Left lung (tissue), 4 donors: ENCODE measurements at regions not wholly inside any gene's neighbourhood (a gene's known extent, or its start where the extent isn't known, plus 50 kb on each side); places are given as distances from the start of the nearest gene placed in this dataset.

Source experiments
- ATAC-seq: fragments of 200-7000 bp; cut with Tn5 transposase; one replicate; pipeline ENCODE4 v1.9.1; 2020; ENCODE audit warnings: moderate library complexity
- DNase-seq, 4 donors: peaks; one replicate each; pipeline ENCODE4 v3.0.0-alpha.2; 2013 to 2020
- H3K27ac ChIP-seq, 2 donors: fragments of 200-600 bp; sonication (generic) in 1 of 2; one replicate each; pipeline versions ENCODE4 v1.5.0 to v1.8.0; 2020 to 2021
- H3K27me3 ChIP-seq, 2 donors: fragments of 200-600 bp; sonication (generic) in 1 of 2; one replicate each; pipeline versions ENCODE4 v1.5.0 to v1.8.0; 2020 to 2021
- H3K36me3 ChIP-seq, 2 donors: fragments of 200-600 bp; sonication (generic) in 1 of 2; one replicate each; pipeline versions ENCODE4 v1.5.0 to v1.8.0; 2020 to 2021
- H3K4me1 ChIP-seq, 2 donors: fragments of 200-600 bp; one replicate each; pipeline ENCODE4 v1.8.0; 2021
- H3K4me3 ChIP-seq, 2 donors: fragments of 200-600 bp; sonication (generic) in 1 of 2; one replicate each; pipeline versions ENCODE4 v1.5.0 to v1.8.0; 2020 to 2021; ENCODE audit warnings: mild to moderate bottlenecking in 1 of 2
- H3K9me3 ChIP-seq, 2 donors: fragments of 200-600 bp; sonication (generic) in 1 of 2; one replicate each; pipeline versions ENCODE4 v1.5.0 to v1.8.0; 2020 to 2021
- intact Hi-C, 2 donors: fragments of 100-400 bp; cut with DNase I; formaldehyde crosslinking; loops; one replicate each; pipeline versions ENCODE4 v1.11.2 to v1.14.2; 2022
- TF ChIP-seq, protein P1 (sequence below), 2 donors: fragments of 200-600 bp; sonication (generic) in 1 of 2; IDR thresholded peaks; one replicate each; pipeline versions ENCODE4 v1.5.0 to v1.8.0; 2021; ENCODE audit warnings: antibody characterized with exemption in 2 of 2
- donor health status: DM: no; HTN: yes; CAD: no.
- donor health status: DM: no; HTN: no; CAD: no.

DNA sequence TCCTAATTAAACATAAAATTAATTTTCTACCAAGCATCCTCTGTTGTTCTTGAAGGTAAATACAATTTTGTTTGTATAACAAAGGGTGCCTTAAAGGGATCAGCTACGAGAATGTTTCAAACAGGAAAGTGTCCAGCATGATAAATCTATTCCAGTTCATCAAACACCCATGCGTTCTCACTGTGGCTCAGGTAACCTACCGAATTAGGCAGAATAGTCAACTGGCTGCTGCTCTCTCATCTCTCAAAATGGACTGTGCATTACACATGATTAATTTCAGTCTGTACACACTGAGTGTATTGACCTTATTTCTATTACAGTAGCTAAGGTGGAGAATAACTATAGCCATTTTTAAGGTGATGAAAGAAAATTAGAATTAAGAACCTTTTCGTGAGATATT lies 127.5 kb upstream of the RMST start:
- TF ChIP-seq, protein P1, sequence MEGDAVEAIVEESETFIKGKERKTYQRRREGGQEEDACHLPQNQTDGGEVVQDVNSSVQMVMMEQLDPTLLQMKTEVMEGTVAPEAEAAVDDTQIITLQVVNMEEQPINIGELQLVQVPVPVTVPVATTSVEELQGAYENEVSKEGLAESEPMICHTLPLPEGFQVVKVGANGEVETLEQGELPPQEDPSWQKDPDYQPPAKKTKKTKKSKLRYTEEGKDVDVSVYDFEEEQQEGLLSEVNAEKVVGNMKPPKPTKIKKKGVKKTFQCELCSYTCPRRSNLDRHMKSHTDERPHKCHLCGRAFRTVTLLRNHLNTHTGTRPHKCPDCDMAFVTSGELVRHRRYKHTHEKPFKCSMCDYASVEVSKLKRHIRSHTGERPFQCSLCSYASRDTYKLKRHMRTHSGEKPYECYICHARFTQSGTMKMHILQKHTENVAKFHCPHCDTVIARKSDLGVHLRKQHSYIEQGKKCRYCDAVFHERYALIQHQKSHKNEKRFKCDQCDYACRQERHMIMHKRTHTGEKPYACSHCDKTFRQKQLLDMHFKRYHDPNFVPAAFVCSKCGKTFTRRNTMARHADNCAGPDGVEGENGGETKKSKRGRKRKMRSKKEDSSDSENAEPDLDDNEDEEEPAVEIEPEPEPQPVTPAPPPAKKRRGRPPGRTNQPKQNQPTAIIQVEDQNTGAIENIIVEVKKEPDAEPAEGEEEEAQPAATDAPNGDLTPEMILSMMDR (IDR thresholded peaks at IDR 0.05) = no peak
- Histone ChIP-seq H3K27me3 (no peaks in the 10 kb centered on the region), H3K27ac (no peak overlapping the region), H3K36me3 (no peaks in the 10 kb centered on the region), H3K4me1 (no peaks in the 10 kb centered on the region), H3K4me3 (no peak overlapping the region), H3K9me3 (no peaks in the 10 kb centered on the region)
- no peak for DNase-seq
- no peak for ATAC-seq
- intact Hi-C loops = no loop called here

DNA sequence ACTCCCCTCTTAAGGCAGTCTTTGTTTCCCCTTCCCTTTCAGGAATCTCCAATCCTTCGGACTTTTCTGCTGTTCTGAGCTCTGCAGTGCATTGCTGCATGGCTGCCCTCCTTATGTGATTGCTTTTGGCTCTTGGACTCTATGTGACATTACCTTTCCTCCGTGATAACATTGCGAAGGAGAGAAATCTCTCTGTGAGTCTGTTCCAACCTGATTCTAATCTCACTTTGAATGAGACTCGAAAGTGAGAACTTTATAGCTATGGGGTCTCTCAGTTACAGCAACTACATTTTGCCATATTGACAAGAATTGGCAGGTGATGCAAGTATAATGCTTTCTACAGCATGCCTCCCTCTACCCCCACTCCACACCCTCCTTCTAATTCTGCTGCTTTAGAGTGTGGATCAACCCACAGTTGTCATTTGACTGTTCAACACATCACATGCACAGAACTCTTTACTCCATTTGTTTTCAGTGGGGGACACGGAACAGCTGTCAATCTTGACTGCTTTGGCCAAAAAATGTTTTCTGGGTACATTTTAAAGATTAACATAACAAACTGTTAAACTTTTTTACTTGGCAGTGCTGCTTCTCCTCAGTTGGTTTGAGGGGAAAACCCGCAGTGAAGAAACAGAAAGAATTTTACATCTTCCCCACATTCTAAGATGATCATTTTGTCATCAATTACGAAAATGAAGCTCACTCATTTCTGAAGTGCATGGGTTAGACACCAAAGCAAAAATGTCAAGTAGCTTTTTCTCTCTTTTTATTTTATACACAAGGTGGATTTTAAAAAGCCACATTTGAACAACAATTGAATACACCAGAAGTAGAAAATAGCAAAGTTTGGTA lies 125.5 kb upstream of the RMST start:
- DNase-seq = no peak
- Histone ChIP-seq H3K9me3 (no peaks in the 10 kb centered on the region), H3K4me1 (no peaks in the 10 kb centered on the region), H3K36me3 (no peaks in the 10 kb centered on the region), H3K27ac (no peak overlapping the region), H3K27me3 (no peaks in the 10 kb centered on the region), H3K4me3 (no peak overlapping the region)
- intact Hi-C loops = no loop called here
- ATAC-seq = no peak
- TF ChIP-seq, protein P1 (IDR thresholded peaks at IDR 0.05) = no peak

DNA sequence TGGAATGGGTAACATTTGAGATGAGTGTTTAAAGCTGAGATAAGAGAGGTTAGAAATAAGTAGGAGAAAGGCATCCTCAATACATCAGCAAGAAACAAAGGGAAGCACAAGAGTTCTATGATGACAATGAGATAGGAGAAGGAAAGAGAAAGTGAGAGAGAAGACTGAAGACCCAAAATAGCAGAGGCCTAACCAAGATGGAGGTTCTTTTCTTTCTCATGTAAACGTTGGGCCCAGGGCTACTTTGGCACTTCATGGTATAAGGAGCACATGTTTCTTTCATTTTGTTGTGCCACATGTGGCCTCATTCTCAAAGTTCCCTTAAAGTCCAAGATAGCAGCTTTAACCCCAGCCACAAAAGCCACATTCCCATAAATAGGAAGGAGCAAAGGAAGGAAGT lies 120.5 kb upstream of the RMST start:
- DNase-seq = no peak
- TF ChIP-seq, protein P1 (IDR thresholded peaks at IDR 0.05) = no peak
- no peak overlapping the region for H3K27ac ChIP-seq
- intact Hi-C loops = no loop called here
- ATAC-seq = no peak
- no peaks in the 10 kb centered on the region for H3K9me3 ChIP-seq
- H3K4me1 ChIP-seq = no peaks in the 10 kb centered on the region
- no peak overlapping the region for H3K4me3 ChIP-seq
- no peaks in the 10 kb centered on the region for H3K27me3 ChIP-seq
- H3K36me3 ChIP-seq = no peaks in the 10 kb centered on the region

DNA sequence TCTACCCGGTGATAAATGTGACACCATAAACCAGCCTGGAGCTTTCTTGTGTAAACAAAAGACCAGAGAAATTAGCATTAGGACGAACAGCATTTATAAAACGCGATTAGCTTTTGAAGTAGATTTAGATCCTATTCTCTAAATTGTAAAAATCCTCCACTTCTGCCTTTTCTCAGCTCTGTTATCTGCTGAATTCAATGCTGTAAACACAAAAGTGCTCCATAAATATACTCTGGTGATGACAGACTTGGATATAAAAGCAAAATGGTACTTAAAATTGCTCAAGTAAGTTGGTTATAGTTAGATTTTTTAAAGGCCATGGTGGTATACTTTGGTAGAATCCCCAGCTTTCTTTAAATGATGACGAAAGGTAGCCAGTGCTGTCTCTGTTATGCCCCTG lies 114.6 kb upstream of the RMST start:
- intact Hi-C loops = no loop called here
- Histone ChIP-seq H3K27ac (no peak overlapping the region), H3K4me1 (no peaks in the 10 kb centered on the region), H3K36me3 (no peaks in the 10 kb centered on the region), H3K27me3 (no peaks in the 10 kb centered on the region), H3K9me3 (peaks cover 0 to 4% of the 10 kb centered on the region in 2 donors), H3K4me3 (no peak overlapping the region)
- ATAC-seq (no peak), DNase-seq (no peak)
- TF ChIP-seq, protein P1 (IDR thresholded peaks at IDR 0.05) = no peak

DNA sequence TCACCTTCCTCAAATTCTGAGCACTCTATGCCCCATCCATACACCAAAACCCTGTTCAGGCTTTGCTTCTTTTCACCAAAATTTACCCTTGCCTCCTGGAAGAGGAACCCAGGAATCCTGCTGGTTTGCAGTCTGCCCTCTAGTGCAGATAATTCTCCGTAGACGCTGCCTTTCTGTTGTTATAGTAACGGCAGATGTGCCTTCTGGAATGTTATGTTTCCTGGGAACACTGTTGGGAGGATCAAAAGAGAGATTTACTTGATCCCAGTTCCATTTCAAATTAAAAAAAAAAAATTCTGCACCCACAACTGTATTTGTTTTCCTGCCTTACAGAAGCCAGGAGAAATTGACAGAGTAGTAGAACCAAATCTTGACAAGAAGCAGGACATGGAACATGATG lies 104.2 kb upstream of the RMST start:
- Histone ChIP-seq H3K27me3 (no peaks in the 10 kb centered on the region), H3K27ac (no peak overlapping the region), H3K36me3 (no peaks in the 10 kb centered on the region), H3K4me3 (no peak overlapping the region), H3K4me1 (no peaks in the 10 kb centered on the region), H3K9me3 (no peaks in the 10 kb centered on the region)
- ATAC-seq (no peak), DNase-seq (no peak)
- TF ChIP-seq, protein P1 (IDR thresholded peaks at IDR 0.05) = no peak
- intact Hi-C loops = no loop called here
